ENCODE measurements at regions not wholly inside any gene's neighbourhood (a gene's known extent, or its start where the extent isn't known, plus 50 kb on each side); places are given as distances from the start of the nearest gene placed in this dataset.

GRCh38 chr13:85191996-85192718 is 607.1 kb downstream of the SLITRK6 start:
- no peak for DNase-seq
- no peaks in the 10 kb centered on the region for H3K27me3 ChIP-seq
- no peak overlapping the region for H3K27ac ChIP-seq
- H3K36me3 ChIP-seq = no peaks in the 10 kb centered on the region
- H3K9me3 ChIP-seq = no peaks in the 10 kb centered on the region
- TF ChIP-seq, protein P1, sequence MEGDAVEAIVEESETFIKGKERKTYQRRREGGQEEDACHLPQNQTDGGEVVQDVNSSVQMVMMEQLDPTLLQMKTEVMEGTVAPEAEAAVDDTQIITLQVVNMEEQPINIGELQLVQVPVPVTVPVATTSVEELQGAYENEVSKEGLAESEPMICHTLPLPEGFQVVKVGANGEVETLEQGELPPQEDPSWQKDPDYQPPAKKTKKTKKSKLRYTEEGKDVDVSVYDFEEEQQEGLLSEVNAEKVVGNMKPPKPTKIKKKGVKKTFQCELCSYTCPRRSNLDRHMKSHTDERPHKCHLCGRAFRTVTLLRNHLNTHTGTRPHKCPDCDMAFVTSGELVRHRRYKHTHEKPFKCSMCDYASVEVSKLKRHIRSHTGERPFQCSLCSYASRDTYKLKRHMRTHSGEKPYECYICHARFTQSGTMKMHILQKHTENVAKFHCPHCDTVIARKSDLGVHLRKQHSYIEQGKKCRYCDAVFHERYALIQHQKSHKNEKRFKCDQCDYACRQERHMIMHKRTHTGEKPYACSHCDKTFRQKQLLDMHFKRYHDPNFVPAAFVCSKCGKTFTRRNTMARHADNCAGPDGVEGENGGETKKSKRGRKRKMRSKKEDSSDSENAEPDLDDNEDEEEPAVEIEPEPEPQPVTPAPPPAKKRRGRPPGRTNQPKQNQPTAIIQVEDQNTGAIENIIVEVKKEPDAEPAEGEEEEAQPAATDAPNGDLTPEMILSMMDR (IDR thresholded peaks at IDR 0.05) = no peak
- no peak overlapping the region for H3K9ac ChIP-seq (ENCODE audit: low read depth in 2 of 2, low read length in 2 of 2)
- H3K4me3 ChIP-seq = no peak overlapping the region
- intact Hi-C loops (cut with DNase I) = no loop called here
- H3K4me1 ChIP-seq = no peaks in the 10 kb centered on the region

DNA sequence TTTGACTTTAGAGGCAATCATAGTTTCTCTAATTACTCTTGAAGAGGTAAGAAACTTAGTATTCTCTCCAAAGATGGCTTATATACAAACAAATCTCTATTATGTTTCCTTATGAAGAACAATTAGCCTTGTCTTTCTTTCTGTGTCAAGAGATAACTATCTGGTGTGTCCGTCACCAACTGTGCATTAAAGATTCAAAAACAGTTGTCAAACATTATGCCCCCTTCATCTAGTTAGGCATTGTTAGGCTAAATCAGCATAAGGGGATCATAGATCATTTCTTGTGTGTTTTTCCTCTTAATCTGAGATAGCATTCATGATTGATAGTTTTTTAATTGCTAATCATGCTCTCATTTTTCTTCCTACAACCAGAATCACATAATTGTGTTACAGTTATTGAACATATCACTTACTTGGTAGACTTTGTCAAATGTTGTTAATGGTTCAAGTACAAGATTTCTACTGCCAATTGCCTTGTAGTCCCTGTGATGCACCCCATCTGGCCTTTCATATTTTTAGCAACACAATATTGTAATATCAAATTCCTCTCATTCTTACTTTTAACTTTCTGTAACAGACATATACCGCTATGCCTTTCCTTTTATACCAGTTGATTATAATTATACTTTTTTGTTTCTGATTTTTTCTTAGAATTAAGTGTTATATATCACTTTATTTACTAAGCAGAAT is 612.7 kb downstream of the SLITRK6 start:
- intact Hi-C loops (cut with DNase I) = no loop called here
- Histone ChIP-seq H3K4me3 (no peak overlapping the region), H3K9me3 (no peaks in the 10 kb centered on the region), H3K4me1 (no peaks in the 10 kb centered on the region), H3K36me3 (no peaks in the 10 kb centered on the region), H3K9ac (ENCODE audit: low read depth in 2 of 2, low read length in 2 of 2) (no peak overlapping the region), H3K27ac (no peak overlapping the region), H3K27me3 (no peaks in the 10 kb centered on the region)
- DNase-seq = no peak
- TF ChIP-seq, protein P1 (IDR thresholded peaks at IDR 0.05) = no peak

GRCh38 chr13:85174291-85174690 is 624.9 kb downstream of the SLITRK6 start:
- Histone ChIP-seq H3K36me3 (no peaks in the 10 kb centered on the region), H3K9me3 (no peaks in the 10 kb centered on the region), H3K27me3 (no peaks in the 10 kb centered on the region), H3K4me1 (no peaks in the 10 kb centered on the region), H3K9ac (ENCODE audit: low read depth in 2 of 2, low read length in 2 of 2) (no peak overlapping the region), H3K27ac (no peak overlapping the region), H3K4me3 (no peak overlapping the region)
- no peak for DNase-seq
- intact Hi-C loops (cut with DNase I) = no loop called here
- TF ChIP-seq, protein P1 (IDR thresholded peaks at IDR 0.05) = no peak

- H3K4me1 ChIP-seq = no peaks in the 10 kb centered on the region
- no peaks in the 10 kb centered on the region for H3K27me3 ChIP-seq
- TF ChIP-seq, protein P1 (IDR thresholded peaks at IDR 0.05) = no peak
- no peak overlapping the region for H3K9ac ChIP-seq (ENCODE audit: low read depth in 2 of 2, low read length in 2 of 2)
- no peak overlapping the region for H3K27ac ChIP-seq
- no peak overlapping the region for H3K4me3 ChIP-seq
- no peaks in the 10 kb centered on the region for H3K36me3 ChIP-seq
- intact Hi-C loops (cut with DNase I) = no loop called here
- DNase-seq = no peak
- H3K9me3 ChIP-seq = no peaks in the 10 kb centered on the region
These were observed 628.8 kb downstream of the SLITRK6 start for GRCh38 chr13:85170372-85170771.

- intact Hi-C loops (cut with DNase I) = no loop called here
- DNase-seq = no peak
These were observed 632.3 kb downstream of the SLITRK6 start for GRCh38 chr13:85166891-85167290.

More at GRCh38 chr13:85166891-85167290, 632.3 kb downstream of the SLITRK6 start:
- Histone ChIP-seq H3K27me3 (no peaks in the 10 kb centered on the region), H3K27ac (no peak overlapping the region), H3K9me3 (no peaks in the 10 kb centered on the region), H3K36me3 (no peaks in the 10 kb centered on the region), H3K4me3 (no peak overlapping the region), H3K4me1 (no peaks in the 10 kb centered on the region), H3K9ac (ENCODE audit: low read depth in 2 of 2, low read length in 2 of 2) (no peak overlapping the region)
- TF ChIP-seq, protein P1 (IDR thresholded peaks at IDR 0.05) = no peak
